ENCODE measurements at regions not wholly inside any gene's neighbourhood (a gene's known extent, or its start where the extent isn't known, plus 50 kb on each side); places are given as distances from the start of the nearest gene placed in this dataset.

DNA sequence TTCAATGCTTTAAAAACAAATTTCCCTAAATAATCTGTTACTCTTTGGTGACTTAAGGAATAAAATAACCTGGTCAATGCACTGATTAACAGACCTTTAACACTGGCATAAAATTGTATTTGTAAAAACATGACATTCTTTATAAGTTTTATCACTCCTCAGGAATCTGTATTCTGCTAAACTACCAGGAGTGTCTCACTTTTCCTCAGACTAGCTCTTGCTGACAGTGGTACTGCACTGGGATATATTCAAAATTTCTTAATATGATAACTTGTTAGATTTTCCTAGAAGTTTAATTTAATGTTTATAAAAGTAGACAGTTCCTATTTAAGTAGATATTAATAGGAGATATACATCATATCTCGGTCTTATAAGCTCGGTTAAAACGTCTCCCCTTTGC lies 363.4 kb upstream of the ARHGEF26 start:
- TF ChIP-seq EZH2phosphoT487 (IDR thresholded peaks at IDR 0.05; ENCODE audit: borderline replicate concordance, low read length): no peak
- TF ChIP-seq, protein P1, sequence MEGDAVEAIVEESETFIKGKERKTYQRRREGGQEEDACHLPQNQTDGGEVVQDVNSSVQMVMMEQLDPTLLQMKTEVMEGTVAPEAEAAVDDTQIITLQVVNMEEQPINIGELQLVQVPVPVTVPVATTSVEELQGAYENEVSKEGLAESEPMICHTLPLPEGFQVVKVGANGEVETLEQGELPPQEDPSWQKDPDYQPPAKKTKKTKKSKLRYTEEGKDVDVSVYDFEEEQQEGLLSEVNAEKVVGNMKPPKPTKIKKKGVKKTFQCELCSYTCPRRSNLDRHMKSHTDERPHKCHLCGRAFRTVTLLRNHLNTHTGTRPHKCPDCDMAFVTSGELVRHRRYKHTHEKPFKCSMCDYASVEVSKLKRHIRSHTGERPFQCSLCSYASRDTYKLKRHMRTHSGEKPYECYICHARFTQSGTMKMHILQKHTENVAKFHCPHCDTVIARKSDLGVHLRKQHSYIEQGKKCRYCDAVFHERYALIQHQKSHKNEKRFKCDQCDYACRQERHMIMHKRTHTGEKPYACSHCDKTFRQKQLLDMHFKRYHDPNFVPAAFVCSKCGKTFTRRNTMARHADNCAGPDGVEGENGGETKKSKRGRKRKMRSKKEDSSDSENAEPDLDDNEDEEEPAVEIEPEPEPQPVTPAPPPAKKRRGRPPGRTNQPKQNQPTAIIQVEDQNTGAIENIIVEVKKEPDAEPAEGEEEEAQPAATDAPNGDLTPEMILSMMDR (IDR thresholded peaks at IDR 0.05; ENCODE audit: low read depth, low read length, poor library complexity, severe bottlenecking): no peak
- Histone ChIP-seq H3K4me2 (ENCODE audit: low read length) (0 out of 2 replicates have a peak overlapping the region, but pooled peaks have one; percentile 24), H3K4me1 (ENCODE audit: control insufficient read depth, low read length) (peaks cover 81% of the 10 kb centered on the region), H3K79me2 (ENCODE audit: control insufficient read depth, low read length) (peaks cover 90% of the 10 kb centered on the region), H3K36me3 (ENCODE audit: control insufficient read depth, low read length) (peaks cover 74% of the 10 kb centered on the region), H3K27ac (ENCODE audit: low read depth, low read length) (no peak overlapping the region), H3K27me3 (ENCODE audit: control insufficient read depth, low read length) (no peaks in the 10 kb centered on the region), H3K4me3 (ENCODE audit: low read length) (no peak overlapping the region), H3K9me2 (replicated peaks; ENCODE audit: control insufficient read depth, low read length) (no peaks in the 10 kb centered on the region), H4K20me1 (ENCODE audit: control insufficient read depth, insufficient read depth, low read depth, low read length) (no peaks in the 10 kb centered on the region), H3K9me3 (ENCODE audit: control insufficient read depth, insufficient read depth, low read length) (no peaks in the 10 kb centered on the region), H3F3A (ENCODE audit: control insufficient read depth, insufficient read depth) (peaks cover 13% of the 10 kb centered on the region)

DNA sequence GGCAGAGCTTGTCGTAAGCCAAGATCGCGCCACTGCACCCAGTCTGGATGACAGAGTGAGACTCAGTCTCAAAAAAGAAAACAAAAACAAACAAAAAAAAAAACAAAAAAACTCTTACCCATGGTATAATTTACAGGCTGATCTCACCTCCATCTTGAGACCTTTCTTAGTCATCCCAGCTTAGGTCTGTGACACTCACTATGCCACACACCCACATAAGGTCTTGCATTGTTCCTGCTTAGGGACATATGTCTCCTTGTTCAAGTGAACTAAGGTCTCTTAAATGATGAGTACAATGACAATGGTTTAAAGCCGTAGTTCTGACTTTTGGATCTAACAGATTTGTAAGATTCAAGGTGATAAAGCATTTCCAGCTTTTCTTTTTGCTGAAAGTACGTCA lies 360.2 kb upstream of the ARHGEF26 start:
- Histone ChIP-seq H3K9me2 (replicated peaks; ENCODE audit: control insufficient read depth, low read length) (no peaks in the 10 kb centered on the region), H3F3A (ENCODE audit: control insufficient read depth, insufficient read depth) (peaks cover 7% of the 10 kb centered on the region), H3K27me3 (ENCODE audit: control insufficient read depth, low read length) (no peaks in the 10 kb centered on the region), H3K4me3 (ENCODE audit: low read length) (peak overlapping the region; percentile 80), H3K4me2 (ENCODE audit: low read length) (peak overlapping the region; percentile 82), H3K79me2 (ENCODE audit: control insufficient read depth, low read length) (peaks cover 59% of the 10 kb centered on the region), H3K36me3 (ENCODE audit: control insufficient read depth, low read length) (peaks cover 49% of the 10 kb centered on the region), H4K20me1 (ENCODE audit: control insufficient read depth, insufficient read depth, low read depth, low read length) (no peaks in the 10 kb centered on the region), H3K27ac (ENCODE audit: low read depth, low read length) (peak overlapping the region; percentile 90), H3K4me1 (ENCODE audit: control insufficient read depth, low read length) (peaks cover 78% of the 10 kb centered on the region), H3K9me3 (ENCODE audit: control insufficient read depth, insufficient read depth, low read length) (no peaks in the 10 kb centered on the region)
- TF ChIP-seq EZH2phosphoT487 (IDR thresholded peaks at IDR 0.05; ENCODE audit: borderline replicate concordance, low read length): no peak
- TF ChIP-seq, protein P1 (IDR thresholded peaks at IDR 0.05; ENCODE audit: low read depth, low read length, poor library complexity, severe bottlenecking): no peak

GRCh38 chr3:153762411-153763235 lies 358.6 kb upstream of the ARHGEF26 start:
- Histone ChIP-seq H3K36me3 (ENCODE audit: control insufficient read depth, low read length) (peaks cover 33% of the 10 kb centered on the region), H3K79me2 (ENCODE audit: control insufficient read depth, low read length) (peaks cover 43% of the 10 kb centered on the region), H3K27ac (ENCODE audit: low read depth, low read length) (peak overlapping the region; percentile 90), H3K4me2 (ENCODE audit: low read length) (peak overlapping the region; percentile 82), H3F3A (ENCODE audit: control insufficient read depth, insufficient read depth) (peaks cover 15% of the 10 kb centered on the region), H3K27me3 (ENCODE audit: control insufficient read depth, low read length) (no peaks in the 10 kb centered on the region), H3K9me3 (ENCODE audit: control insufficient read depth, insufficient read depth, low read length) (no peaks in the 10 kb centered on the region), H3K4me3 (ENCODE audit: low read length) (peak overlapping the region; percentile 80), H3K9me2 (replicated peaks; ENCODE audit: control insufficient read depth, low read length) (no peaks in the 10 kb centered on the region), H4K20me1 (ENCODE audit: control insufficient read depth, insufficient read depth, low read depth, low read length) (no peaks in the 10 kb centered on the region), H3K4me1 (ENCODE audit: control insufficient read depth, low read length) (peaks cover 69% of the 10 kb centered on the region)
- TF ChIP-seq EZH2phosphoT487 (IDR thresholded peaks at IDR 0.05; ENCODE audit: borderline replicate concordance, low read length): no peak
- TF ChIP-seq, protein P1 (IDR thresholded peaks at IDR 0.05; ENCODE audit: low read depth, low read length, poor library complexity, severe bottlenecking): no peak
